ENCODE measurements at regions not wholly inside any gene's neighbourhood (a gene's known extent, or its start where the extent isn't known, plus 50 kb on each side); places are given as distances from the start of the nearest gene placed in this dataset.

- no peak for DNase-seq
These were observed 94.9 kb upstream of the NSMCE3 start for GRCh38 chr15:29364426-29365078.

GRCh38 chr15:29361560-29361959, 91.9 kb upstream of the NSMCE3 start:
- no peak for DNase-seq

GRCh38 chr15:29360152-29360551, 90.5 kb upstream of the NSMCE3 start:
- no peak for DNase-seq

- DNase-seq, result no peak
These were observed 87.2 kb upstream of the NSMCE3 start for GRCh38 chr15:29356786-29357185.

GRCh38 chr15:29355477-29355876, 85.9 kb upstream of the NSMCE3 start:
- no peak for DNase-seq

GRCh38 chr15:29352402-29352801, 82.8 kb upstream of the NSMCE3 start:
- DNase-seq, result no peak

GRCh38 chr15:29349196-29349595, 79.6 kb upstream of the NSMCE3 start:
- DNase-seq, result no peak

- peak; percentile 75 for DNase-seq
These were observed 78.8 kb upstream of the NSMCE3 start for GRCh38 chr15:29348336-29348914.

- no peak for DNase-seq
These were observed 77.4 kb upstream of the NSMCE3 start for GRCh38 chr15:29346998-29347397.

GRCh38 chr15:29345549-29346525, 76.2 kb upstream of the NSMCE3 start:
- DNase-seq, result no peak

- no peak for DNase-seq
These were observed 74.9 kb upstream of the NSMCE3 start for GRCh38 chr15:29344474-29344873.

GRCh38 chr15:29343229-29343628, 73.6 kb upstream of the NSMCE3 start:
- DNase-seq, result no peak

- no peak for DNase-seq
These were observed 72.6 kb upstream of the NSMCE3 start for GRCh38 chr15:29342201-29342600.

GRCh38 chr15:29337156-29337959, 67.7 kb upstream of the NSMCE3 start:
- DNase-seq, result no peak

GRCh38 chr15:29334544-29334943, 64.9 kb upstream of the NSMCE3 start:
- DNase-seq, result no peak

- no peak for DNase-seq
These were observed 63.6 kb upstream of the NSMCE3 start for GRCh38 chr15:29333261-29333660.

- DNase-seq, result no peak
These were observed 62.0 kb upstream of the NSMCE3 start for GRCh38 chr15:29331669-29332068.

- no peak for DNase-seq
These were observed 61.4 kb upstream of the NSMCE3 start for GRCh38 chr15:29331071-29331470.

GRCh38 chr15:29324746-29325145, 55.1 kb upstream of the NSMCE3 start:
- DNase-seq, result no peak

GRCh38 chr15:29323557-29323956, 53.9 kb upstream of the NSMCE3 start:
- DNase-seq, result no peak

GRCh38 chr15:29322415-29322814, 52.8 kb upstream of the NSMCE3 start:
- no peak for DNase-seq

GRCh38 chr15:29320420-29320819, 50.8 kb upstream of the NSMCE3 start:
- DNase-seq, result no peak

Measured in muscle of arm (tissue), 1 donor.